BE2C (cell line): ENCODE measurements at regions not wholly inside any gene's neighbourhood (a gene's known extent, or its start where the extent isn't known, plus 50 kb on each side); places are given as distances from the start of the nearest gene placed in this dataset.

Experiments
- DNase-seq: peaks from one replicate; pipeline ENCODE4 v3.0.0-alpha.2; 2020
- H3K27me3 ChIP-seq: fragments of 250-450 bp; sonication (Bioruptor Pico); 2 replicates; pipeline ENCODE4 v1.5.1; 2020; ENCODE audit warnings: mild to moderate bottlenecking
- H3K36me3 ChIP-seq: fragments of 250-450 bp; sonication (Bioruptor Pico); 2 replicates; pipeline ENCODE4 v1.5.1; 2020; ENCODE audit warnings: mild to moderate bottlenecking
- H3K4me1 ChIP-seq: fragments of 250-450 bp; sonication (Bioruptor Pico); 2 replicates; pipeline ENCODE4 v1.5.1; 2020
- H3K4me3 ChIP-seq: 2 replicates; pipeline ENCODE4 v1.5.1; 2011; ENCODE audit warnings: low read depth, low read length
- H3K9me3 ChIP-seq: fragments of 250-450 bp; sonication (Bioruptor Pico); 2 replicates; pipeline ENCODE4 v1.5.1; 2020
- TF ChIP-seq, protein P1 (sequence below): IDR thresholded peaks from 2 replicates; pipeline ENCODE4 v1.5.1; 2012; ENCODE audit warnings: mild to moderate bottlenecking, low read depth, low read length

- Histone ChIP-seq H3K4me3 (no peak overlapping the region), H3K9me3 (no peaks in the 10 kb centered on the region), H3K27me3 (no peaks in the 10 kb centered on the region), H3K4me1 (no peaks in the 10 kb centered on the region), H3K36me3 (no peaks in the 10 kb centered on the region)
- no peak for DNase-seq
- TF ChIP-seq, protein P1, sequence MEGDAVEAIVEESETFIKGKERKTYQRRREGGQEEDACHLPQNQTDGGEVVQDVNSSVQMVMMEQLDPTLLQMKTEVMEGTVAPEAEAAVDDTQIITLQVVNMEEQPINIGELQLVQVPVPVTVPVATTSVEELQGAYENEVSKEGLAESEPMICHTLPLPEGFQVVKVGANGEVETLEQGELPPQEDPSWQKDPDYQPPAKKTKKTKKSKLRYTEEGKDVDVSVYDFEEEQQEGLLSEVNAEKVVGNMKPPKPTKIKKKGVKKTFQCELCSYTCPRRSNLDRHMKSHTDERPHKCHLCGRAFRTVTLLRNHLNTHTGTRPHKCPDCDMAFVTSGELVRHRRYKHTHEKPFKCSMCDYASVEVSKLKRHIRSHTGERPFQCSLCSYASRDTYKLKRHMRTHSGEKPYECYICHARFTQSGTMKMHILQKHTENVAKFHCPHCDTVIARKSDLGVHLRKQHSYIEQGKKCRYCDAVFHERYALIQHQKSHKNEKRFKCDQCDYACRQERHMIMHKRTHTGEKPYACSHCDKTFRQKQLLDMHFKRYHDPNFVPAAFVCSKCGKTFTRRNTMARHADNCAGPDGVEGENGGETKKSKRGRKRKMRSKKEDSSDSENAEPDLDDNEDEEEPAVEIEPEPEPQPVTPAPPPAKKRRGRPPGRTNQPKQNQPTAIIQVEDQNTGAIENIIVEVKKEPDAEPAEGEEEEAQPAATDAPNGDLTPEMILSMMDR: no peak
These were observed 330.3 kb upstream of the NPSR1 start for GRCh38 chr7:34327681-34328080.

- Histone ChIP-seq H3K36me3 (no peaks in the 10 kb centered on the region), H3K27me3 (no peaks in the 10 kb centered on the region), H3K4me1 (no peaks in the 10 kb centered on the region), H3K4me3 (no peak overlapping the region), H3K9me3 (no peaks in the 10 kb centered on the region)
- TF ChIP-seq, protein P1: no peak
- DNase-seq: no peak
These were observed 327.7 kb upstream of the NPSR1 start for GRCh38 chr7:34330308-34330707.

DNA sequence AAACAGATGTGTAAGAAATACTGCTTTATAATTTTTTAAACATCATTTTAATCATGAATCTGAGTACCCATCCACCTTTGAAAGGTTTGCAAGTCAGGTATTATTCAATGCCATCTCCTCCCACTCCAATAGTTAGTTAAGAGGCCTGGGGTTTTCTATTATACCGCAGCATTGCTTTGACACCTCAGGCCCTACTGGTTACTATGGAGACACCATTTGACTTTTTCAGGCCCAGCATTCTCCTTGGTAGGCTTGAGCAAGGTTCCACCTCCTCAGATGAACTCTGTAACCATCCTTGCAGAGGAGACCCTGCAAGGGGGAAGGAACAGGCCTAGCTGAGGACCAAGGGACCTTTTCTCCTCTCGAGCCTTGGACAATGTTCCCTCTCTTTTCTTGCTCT, 326.9 kb upstream of the NPSR1 start:
- TF ChIP-seq, protein P1: no peak
- no peaks in the 10 kb centered on the region for H3K4me1 ChIP-seq
- no peak overlapping the region for H3K4me3 ChIP-seq
- no peaks in the 10 kb centered on the region for H3K36me3 ChIP-seq
- DNase-seq: no peak
- H3K27me3 ChIP-seq: no peaks in the 10 kb centered on the region
- no peaks in the 10 kb centered on the region for H3K9me3 ChIP-seq

- H3K36me3 ChIP-seq: no peaks in the 10 kb centered on the region
- H3K9me3 ChIP-seq: no peaks in the 10 kb centered on the region
- no peaks in the 10 kb centered on the region for H3K4me1 ChIP-seq
- TF ChIP-seq, protein P1: no peak
- DNase-seq: no peak
- no peaks in the 10 kb centered on the region for H3K27me3 ChIP-seq
- no peak overlapping the region for H3K4me3 ChIP-seq
These were observed 326.0 kb upstream of the NPSR1 start for GRCh38 chr7:34332006-34332405.

GRCh38 chr7:34333184-34333583, 324.8 kb upstream of the NPSR1 start:
- Histone ChIP-seq H3K36me3 (no peaks in the 10 kb centered on the region), H3K9me3 (no peaks in the 10 kb centered on the region), H3K27me3 (no peaks in the 10 kb centered on the region), H3K4me3 (no peak overlapping the region), H3K4me1 (no peaks in the 10 kb centered on the region)
- TF ChIP-seq, protein P1: no peak
- no peak for DNase-seq

- no peaks in the 10 kb centered on the region for H3K36me3 ChIP-seq
- no peaks in the 10 kb centered on the region for H3K4me1 ChIP-seq
- TF ChIP-seq, protein P1: no peak
- H3K9me3 ChIP-seq: no peaks in the 10 kb centered on the region
- DNase-seq: no peak
- no peaks in the 10 kb centered on the region for H3K27me3 ChIP-seq
- no peak overlapping the region for H3K4me3 ChIP-seq
These were observed 324.1 kb upstream of the NPSR1 start for GRCh38 chr7:34333925-34334324.
